Neural progenitor cell (in vitro differentiated cells): ENCODE measurements at regions not wholly inside any gene's neighbourhood (a gene's known extent, or its start where the extent isn't known, plus 50 kb on each side); places are given as distances from the start of the nearest gene placed in this dataset.

Experiments used
- CTCF ChIP-seq: fragments of 200-600 bp; sonication (generic); IDR thresholded peaks from 2 replicates; pipeline ENCODE4 v1.5.1; 2017; ENCODE audit warnings: antibody characterized with exemption, mild to moderate bottlenecking
- EZH2 ChIP-seq: fragments of 200-600 bp; sonication (generic); IDR thresholded peaks from 2 replicates; pipeline ENCODE4 v1.6.1; 2017; ENCODE audit warnings: antibody characterized with exemption, mild to moderate bottlenecking, moderate library complexity
- EZH2phosphoT487 ChIP-seq: fragments of 200-600 bp; sonication (generic); IDR thresholded peaks from 2 replicates; pipeline ENCODE4 v1.6.1; 2017; ENCODE audit warnings: antibody characterized with exemption

- TF ChIP-seq CTCF (no peak), EZH2 (no peak), EZH2phosphoT487 (no peak)
These were observed 350.3 kb downstream of the AASDHPPT start for GRCh38 chr11:106427736-106428135.
